ENCODE measurements at regions not wholly inside any gene's neighbourhood (a gene's known extent, or its start where the extent isn't known, plus 50 kb on each side); places are given as distances from the start of the nearest gene placed in this dataset.

DNA sequence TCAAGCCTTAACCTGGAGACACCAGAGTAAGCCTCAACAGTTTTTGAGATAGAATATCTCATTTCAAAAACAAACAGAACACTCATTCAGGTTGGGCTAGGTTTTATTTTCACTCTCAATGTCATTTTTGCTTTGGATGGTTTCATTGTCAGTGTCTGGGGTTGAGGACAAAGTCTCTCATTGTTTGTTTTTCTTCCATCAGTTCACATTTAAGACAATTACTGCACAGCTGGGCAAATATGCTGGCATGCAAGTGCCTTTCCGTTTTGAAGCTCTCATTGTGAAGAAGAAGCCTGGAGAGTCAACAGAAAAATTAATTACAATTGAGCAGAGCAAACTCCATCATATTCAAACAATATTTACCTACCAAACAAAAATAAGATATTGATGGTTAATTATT, 1050.0 kb downstream of the TBL1XR1 start (continued):
- TF ChIP-seq CREB1 (CRISPR knock-in tag; IDR thresholded peaks at IDR 0.05) (no peak), ZNF121 (CRISPR knock-in tag; IDR thresholded peaks at IDR 0.05) (no peak), ATF3 (CRISPR knock-in tag; conservative IDR thresholded peaks at IDR 0.05) (no peak), ZNF281 (CRISPR knock-in tag; IDR thresholded peaks at IDR 0.05) (no peak)

GRCh38 chr3:176141837-176142236, 1055.4 kb downstream of the TBL1XR1 start:
- Mint-ChIP-seq H3K9me3 (peaks cover 6% of the 10 kb centered on the region), H3K4me1 (no peaks in the 10 kb centered on the region), H3K27ac (no peak overlapping the region), H3K36me3 (peaks cover 2% of the 10 kb centered on the region; the same call in 1 of the 2 replicates), H3K27me3 (ENCODE audit: low read depth) (no peaks in the 10 kb centered on the region), H3K4me3 (no peak overlapping the region)
- no peak for TF ChIP-seq GABPB1 (CRISPR knock-in tag; IDR thresholded peaks at IDR 0.05)
- no peak for TF ChIP-seq ESRRA (CRISPR knock-in tag; IDR thresholded peaks at IDR 0.05; ENCODE audit: borderline replicate concordance)
- TF ChIP-seq ZNF532 (CRISPR knock-in tag; IDR thresholded peaks at IDR 0.05; ENCODE audit: borderline replicate concordance), result no peak
- no peak for TF ChIP-seq MYBL2 (CRISPR knock-in tag; IDR thresholded peaks at IDR 0.05)
- TF ChIP-seq ZNF671 (CRISPR knock-in tag; IDR thresholded peaks at IDR 0.05), result no peak
- TF ChIP-seq ZNF232 (CRISPR knock-in tag; IDR thresholded peaks at IDR 0.05), result no peak
- TF ChIP-seq RORB (CRISPR knock-in tag; IDR thresholded peaks at IDR 0.05), result no peak
- CTCF ChIA-PET, result no interaction called here
- ATAC-seq (no peak), DNase-seq (ENCODE audit: low spot score) (no peak)
- POLR2A ChIA-PET, result no interaction called here

DNA sequence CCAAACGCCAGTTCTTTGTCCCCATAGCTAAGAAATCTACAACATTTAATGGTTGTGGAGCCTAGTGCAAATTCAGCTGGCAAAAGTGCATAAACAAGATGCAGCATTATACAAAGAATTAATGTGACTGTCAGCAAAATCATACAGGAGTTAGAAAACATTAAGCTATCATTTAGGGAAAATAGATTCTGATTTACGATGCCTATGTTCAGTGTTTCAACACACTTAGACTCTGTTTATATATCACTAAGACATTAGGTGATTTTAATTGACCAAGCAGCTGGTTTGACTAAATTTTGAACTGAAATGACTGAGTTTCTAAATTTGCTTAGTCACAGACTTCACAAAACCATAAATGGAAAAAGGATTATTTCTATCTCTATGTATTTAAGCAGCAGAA, 1076.8 kb downstream of the TBL1XR1 start:
- Mint-ChIP-seq H3K9me3 (peaks cover 18% of the 10 kb centered on the region), H3K4me1 (peaks cover 10% of the 10 kb centered on the region), H3K27me3 (ENCODE audit: low read depth) (no peaks in the 10 kb centered on the region), H3K4me3 (no peak overlapping the region), H3K36me3 (peaks cover 1% of the 10 kb centered on the region; the same call in 1 of the 2 replicates), H3K27ac (no peak overlapping the region)
- CTCF ChIA-PET, result no interaction called here
- POLR2A ChIA-PET, result interaction anchor here (0.8 kb wide), 1 partner anchor 35 kb away, joined by 4 read pairs; no protein-coding TSS in a partner anchor
- no peak for ATAC-seq
- DNase-seq (ENCODE audit: low spot score), result no peak
- TF ChIP-seq ZMAT4 (CRISPR knock-in tag; IDR thresholded peaks at IDR 0.05) (no peak), TP53 (CRISPR knock-in tag; IDR thresholded peaks at IDR 0.05) (no peak), JAZF1 (CRISPR knock-in tag; IDR thresholded peaks at IDR 0.05) (no peak), ZNF425 (CRISPR knock-in tag; conservative IDR thresholded peaks at IDR 0.05) (no peak), TCF7 (CRISPR knock-in tag; IDR thresholded peaks at IDR 0.05; ENCODE audit: low read depth) (no peak), E2F5 (CRISPR knock-in tag; IDR thresholded peaks at IDR 0.05) (no peak), NR1H2 (CRISPR knock-in tag; IDR thresholded peaks at IDR 0.05) (no peak), IRF2 (CRISPR knock-in tag; IDR thresholded peaks at IDR 0.05; ENCODE audit: borderline replicate concordance, low read depth) (no peak), FOXK1 (CRISPR knock-in tag; IDR thresholded peaks at IDR 0.05) (no peak), EMX1 (CRISPR knock-in tag; IDR thresholded peaks at IDR 0.05) (no peak), NR3C1 (CRISPR knock-in tag; conservative IDR thresholded peaks at IDR 0.05; ENCODE audit: low read depth) (no peak), MYBL2 (CRISPR knock-in tag; IDR thresholded peaks at IDR 0.05) (no peak), ZNF317 (CRISPR knock-in tag; IDR thresholded peaks at IDR 0.05; ENCODE audit: borderline replicate concordance, low read depth) (no peak), NFATC4 (CRISPR knock-in tag; IDR thresholded peaks at IDR 0.05) (no peak)
- TF ChIP-seq, protein P1, sequence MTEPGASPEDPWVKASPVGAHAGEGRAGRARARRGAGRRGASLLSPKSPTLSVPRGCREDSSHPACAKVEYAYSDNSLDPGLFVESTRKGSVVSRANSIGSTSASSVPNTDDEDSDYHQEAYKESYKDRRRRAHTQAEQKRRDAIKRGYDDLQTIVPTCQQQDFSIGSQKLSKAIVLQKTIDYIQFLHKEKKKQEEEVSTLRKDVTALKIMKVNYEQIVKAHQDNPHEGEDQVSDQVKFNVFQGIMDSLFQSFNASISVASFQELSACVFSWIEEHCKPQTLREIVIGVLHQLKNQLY (CRISPR knock-in tag; IDR thresholded peaks at IDR 0.05), result no peak

Data from WTC11 (cell line).